HG03571 (cell line): ENCODE measurements at regions not wholly inside any gene's neighbourhood (a gene's known extent, or its start where the extent isn't known, plus 50 kb on each side); places are given as distances from the start of the nearest gene placed in this dataset.
"Not testable (repeated sequence)": the region's sequence is repeated elsewhere in the genome, so short reads cannot be mapped to it uniquely, and the experiment has no call there.

Experiments
- ATAC-seq: cut with Tn5 transposase; IDR thresholded peaks from one replicate; pipeline ENCODE4 v1.9.1; 2021; ENCODE audit not compliant: unreplicated experiment

GRCh38 chr6:97669191-97670031 lies 386.4 kb upstream of the MMS22L start:
- peak; percentile 100 for ATAC-seq

GRCh38 chr6:97674802-97675201 lies 391.8 kb upstream of the MMS22L start:
- ATAC-seq = no peak

GRCh38 chr6:97677626-97678025 lies 394.6 kb upstream of the MMS22L start:
- no peak for ATAC-seq

GRCh38 chr6:97687916-97688315 lies 404.9 kb upstream of the MMS22L start:
- no peak for ATAC-seq

- no peak for ATAC-seq
Measured at GRCh38 chr6:97689078-97689754, 406.2 kb upstream of the MMS22L start.

- ATAC-seq = no peak
Measured at GRCh38 chr6:97697456-97697855, 414.4 kb upstream of the MMS22L start.

GRCh38 chr6:97701801-97702200 lies 418.8 kb upstream of the MMS22L start:
- no peak for ATAC-seq

GRCh38 chr6:97702248-97702647 lies 419.2 kb upstream of the MMS22L start:
- ATAC-seq = no peak

- no peak for ATAC-seq
Measured at GRCh38 chr6:97703661-97704060, 420.6 kb upstream of the MMS22L start.

- ATAC-seq = no peak
Measured at GRCh38 chr6:97705568-97705967, 422.6 kb upstream of the MMS22L start.

GRCh38 chr6:97712751-97713150 lies 429.7 kb upstream of the MMS22L start:
- no peak for ATAC-seq

- no peak for ATAC-seq
Measured at GRCh38 chr6:97714772-97715171, 431.8 kb upstream of the MMS22L start.

GRCh38 chr6:97717086-97717485 lies 434.1 kb upstream of the MMS22L start:
- no peak for ATAC-seq

- no peak for ATAC-seq
Measured at GRCh38 chr6:97726378-97726777, 443.4 kb upstream of the MMS22L start.

GRCh38 chr6:97732045-97732444 lies 449.0 kb upstream of the MMS22L start:
- no peak for ATAC-seq

GRCh38 chr6:97757575-97757974 lies 474.6 kb upstream of the MMS22L start:
- no peak for ATAC-seq

GRCh38 chr6:97765461-97765860 lies 482.4 kb upstream of the MMS22L start:
- no peak for ATAC-seq

GRCh38 chr6:97771372-97771771 lies 488.4 kb upstream of the MMS22L start:
- ATAC-seq = no peak

- ATAC-seq = no peak
Measured at GRCh38 chr6:97775012-97775411, 492.0 kb upstream of the MMS22L start.

- ATAC-seq = no peak
Measured at GRCh38 chr6:97778290-97779038, 495.4 kb upstream of the MMS22L start.

GRCh38 chr6:97779039-97779766 lies 496.2 kb upstream of the MMS22L start:
- ATAC-seq = not testable (repeated sequence)
